ENCODE measurements at regions not wholly inside any gene's neighbourhood (a gene's known extent, or its start where the extent isn't known, plus 50 kb on each side); places are given as distances from the start of the nearest gene placed in this dataset.

- Mint-ChIP-seq H3K27me3 (ENCODE audit: low read depth) (peaks cover 6% of the 10 kb centered on the region), H3K36me3 (no peaks in the 10 kb centered on the region), H3K4me1 (peaks cover 3% of the 10 kb centered on the region), H3K9me3 (peaks cover 3% of the 10 kb centered on the region), H3K27ac (no peak overlapping the region), H3K4me3 (no peak overlapping the region)
- TF ChIP-seq CTCF (IDR thresholded peaks at IDR 0.05; ENCODE audit: unreplicated experiment) = no peak
- no peak for DNase-seq (ENCODE audit: low spot score in 2 of 2, unreplicated experiment in 2 of 2)
Measured at GRCh38 chr5:5017827-5018577, 122.1 kb upstream of the ADAMTS16 start.

- H3K27me3 Mint-ChIP-seq (ENCODE audit: low read depth) = peaks cover 6% of the 10 kb centered on the region
Measured at GRCh38 chr5:5018578-5018970, 121.6 kb upstream of the ADAMTS16 start.

GRCh38 chr5:5021436-5021835, 118.7 kb upstream of the ADAMTS16 start:
- H3K27ac Mint-ChIP-seq = no peak overlapping the region
- peaks cover 3% of the 10 kb centered on the region for H3K9me3 Mint-ChIP-seq
- H3K4me1 Mint-ChIP-seq = no peaks in the 10 kb centered on the region
- peaks cover 5% of the 10 kb centered on the region for H3K27me3 Mint-ChIP-seq (ENCODE audit: low read depth)
- no peak for DNase-seq (ENCODE audit: low spot score in 2 of 2, unreplicated experiment in 2 of 2)
- no peaks in the 10 kb centered on the region for H3K36me3 Mint-ChIP-seq
- no peak for TF ChIP-seq CTCF (IDR thresholded peaks at IDR 0.05; ENCODE audit: unreplicated experiment)
- no peak overlapping the region for H3K4me3 Mint-ChIP-seq

More at GRCh38 chr5:5018578-5018970, 121.6 kb upstream of the ADAMTS16 start:
- H3K36me3 Mint-ChIP-seq = no peaks in the 10 kb centered on the region
- peaks cover 3% of the 10 kb centered on the region for H3K9me3 Mint-ChIP-seq
- no peak for DNase-seq (ENCODE audit: low spot score in 2 of 2, unreplicated experiment in 2 of 2)
- no peak overlapping the region for H3K4me3 Mint-ChIP-seq
- no peak for TF ChIP-seq CTCF (IDR thresholded peaks at IDR 0.05; ENCODE audit: unreplicated experiment)
- no peak overlapping the region for H3K27ac Mint-ChIP-seq
- peaks cover 3% of the 10 kb centered on the region for H3K4me1 Mint-ChIP-seq

GRCh38 chr5:5025098-5025773, 114.9 kb upstream of the ADAMTS16 start:
- no peak for TF ChIP-seq CTCF (IDR thresholded peaks at IDR 0.05; ENCODE audit: unreplicated experiment)
- Mint-ChIP-seq H3K9me3 (no peaks in the 10 kb centered on the region), H3K27ac (no peak overlapping the region), H3K4me3 (no peak overlapping the region), H3K36me3 (no peaks in the 10 kb centered on the region), H3K27me3 (ENCODE audit: low read depth) (peaks cover 24% of the 10 kb centered on the region), H3K4me1 (no peaks in the 10 kb centered on the region)
- DNase-seq (ENCODE audit: low spot score in 2 of 2, unreplicated experiment in 2 of 2) = no peak

GRCh38 chr5:5025774-5026408, 114.2 kb upstream of the ADAMTS16 start:
- Mint-ChIP-seq H3K36me3 (no peaks in the 10 kb centered on the region), H3K4me3 (no peak overlapping the region), H3K27ac (no peak overlapping the region), H3K9me3 (no peaks in the 10 kb centered on the region), H3K27me3 (ENCODE audit: low read depth) (peaks cover 26% of the 10 kb centered on the region), H3K4me1 (no peaks in the 10 kb centered on the region)
- DNase-seq (ENCODE audit: low spot score in 2 of 2, unreplicated experiment in 2 of 2) = no peak
- no peak for TF ChIP-seq CTCF (IDR thresholded peaks at IDR 0.05; ENCODE audit: unreplicated experiment)
